Natural killer cell (primary cell): ENCODE measurements at regions not wholly inside any gene's neighbourhood (a gene's known extent, or its start where the extent isn't known, plus 50 kb on each side); places are given as distances from the start of the nearest gene placed in this dataset.

Experiments
- ATAC-seq, 3 donors: fragments of 150-1000 bp in 2 of 3; fragments of 200-7000 bp in 1 of 3; cut with Tn5 transposase; 1 replicate in 1 of 3; 2 replicates in 2 of 3; pipeline ENCODE4 v1.10.0; 2021; ENCODE audit warnings: mild to moderate bottlenecking in 2 of 3, moderate library complexity in 2 of 3
- DNase-seq, 2 donors: peaks; one replicate each; pipeline versions ENCODE4 v3.0.0 to v3.0.0-alpha.2; 2013 to 2021; ENCODE audit warnings: mixed read lengths in 1 of 2
- H3K27ac ChIP-seq: one replicate; pipeline ENCODE4 v1.5.1; 2013; ENCODE audit warnings: mild to moderate bottlenecking, low read length
- H3K27me3 ChIP-seq: one replicate; pipeline ENCODE4 v1.6.1; 2013; ENCODE audit warnings: low read length; ENCODE audit not compliant: control insufficient read depth, insufficient read depth
- H3K36me3 ChIP-seq: one replicate; pipeline ENCODE4 v1.6.1; 2013; ENCODE audit warnings: low read length; ENCODE audit not compliant: control insufficient read depth, insufficient read depth
- H3K4me1 ChIP-seq: one replicate; pipeline ENCODE4 v1.6.1; 2013; ENCODE audit warnings: low read length; ENCODE audit not compliant: control insufficient read depth, insufficient read depth
- H3K4me3 ChIP-seq: one replicate; pipeline ENCODE4 v1.5.1; 2013; ENCODE audit warnings: low read length
- H3K9me3 ChIP-seq: one replicate; pipeline ENCODE4 v1.6.1; 2013; ENCODE audit warnings: low read length; ENCODE audit not compliant: control insufficient read depth, insufficient read depth
- H3K27ac Mint-ChIP-seq, 2 donors: one replicate each; pipeline ENCODE4 v1.8.0; 2022; ENCODE audit warnings: mild to moderate bottlenecking in 2 of 2, mixed read lengths in 2 of 2, moderate library complexity in 1 of 2
- H3K27me3 Mint-ChIP-seq, 2 donors: one replicate each; pipeline ENCODE4 v1.8.0; 2022; ENCODE audit warnings: low read depth in 2 of 2, mixed read lengths in 2 of 2
- H3K36me3 Mint-ChIP-seq: one replicate; pipeline ENCODE4 v1.8.0; 2022; ENCODE audit warnings: mixed read lengths
- H3K4me1 Mint-ChIP-seq, 2 donors: one replicate each; pipeline ENCODE4 v1.8.0; 2022; ENCODE audit warnings: mixed read lengths in 2 of 2
- H3K4me3 Mint-ChIP-seq: one replicate; pipeline ENCODE4 v1.8.0; 2022; ENCODE audit warnings: mild to moderate bottlenecking, moderate library complexity, mixed read lengths
- H3K9me3 Mint-ChIP-seq, 2 donors: one replicate each; pipeline ENCODE4 v1.8.0; 2022; ENCODE audit warnings: mixed read lengths in 2 of 2
- CTCF ChIP-seq: fragments of 200-600 bp; IDR thresholded peaks from one replicate; pipeline ENCODE4 v1.8.0; 2022; ENCODE audit warnings: antibody characterized with exemption
- WGBS: methylation state at CpG from one replicate; pipeline ENCODE4 v1.1.7; 2013; ENCODE audit warnings: missing lambda C conversion rate; ENCODE audit not compliant: insufficient coverage; 5-methylcytosine and 5-hydroxymethylcytosine counted together
- intact Hi-C: fragments of 100-400 bp; cut with micrococcal nuclease; formaldehyde crosslinking; loops from one replicate; pipeline ENCODE4 v1.14.2; 2022

GRCh38 chr10:30774261-30774660 lies 144.7 kb upstream of the LYZL2 start:
- Mint-ChIP-seq H3K4me3 (no peak overlapping the region), H3K4me1 (no peaks in the 10 kb centered on the region), H3K9me3 (peaks cover 0 to 3% of the 10 kb centered on the region in 2 donors), H3K36me3 (no peaks in the 10 kb centered on the region), H3K27me3 (peaks cover 0 to 3% of the 10 kb centered on the region in 2 donors), H3K27ac (no peak overlapping the region)
- TF ChIP-seq CTCF, result no peak
- Histone ChIP-seq H3K4me3 (no peak overlapping the region), H3K9me3 (peaks cover 11% of the 10 kb centered on the region), H3K27me3 (no peaks in the 10 kb centered on the region), H3K4me1 (no peaks in the 10 kb centered on the region), H3K27ac (no peak overlapping the region), H3K36me3 (no peaks in the 10 kb centered on the region)
- 93% methylated on average over 10 of the region's 10 CpGs for WGBS
- DNase-seq (no peak), ATAC-seq (no peak)
- intact Hi-C loops, result no loop called here

- ATAC-seq (peak in 1 of 3 donors; percentile 33), DNase-seq (no peak)
- H3K27me3 Mint-ChIP-seq, result no peaks in the 10 kb centered on the region
- Histone ChIP-seq H3K36me3 (no peaks in the 10 kb centered on the region), H3K9me3 (peaks cover 11% of the 10 kb centered on the region), H3K27me3 (no peaks in the 10 kb centered on the region), H3K4me1 (no peaks in the 10 kb centered on the region), H3K27ac (no peak overlapping the region), H3K4me3 (no peak overlapping the region)
- H3K4me1 Mint-ChIP-seq, result no peaks in the 10 kb centered on the region
- no peak overlapping the region for H3K4me3 Mint-ChIP-seq
- no peak for TF ChIP-seq CTCF
- no peak overlapping the region for H3K27ac Mint-ChIP-seq
- peaks cover 0 to 3% of the 10 kb centered on the region in 2 donors for H3K9me3 Mint-ChIP-seq
- WGBS, result 81% methylated on average over 1 of the region's 1 CpG
- intact Hi-C loops, result no loop called here
- no peaks in the 10 kb centered on the region for H3K36me3 Mint-ChIP-seq
Measured at GRCh38 chr10:30773501-30773900, 143.9 kb upstream of the LYZL2 start.

GRCh38 chr10:30770816-30771215 lies 141.3 kb upstream of the LYZL2 start:
- H3K27me3 Mint-ChIP-seq, result peaks cover 0 to 6% of the 10 kb centered on the region in 2 donors
- intact Hi-C loops, result no loop called here
- WGBS, result 60% methylated on average over 1 of the region's 1 CpG
- no peak overlapping the region for H3K4me3 ChIP-seq
- H3K27ac ChIP-seq, result no peak overlapping the region
- DNase-seq (no peak), ATAC-seq (no peak)
- H3K36me3 Mint-ChIP-seq, result no peaks in the 10 kb centered on the region
- H3K4me1 ChIP-seq, result no peaks in the 10 kb centered on the region
- TF ChIP-seq CTCF, result no peak
- H3K9me3 ChIP-seq, result peaks cover 11% of the 10 kb centered on the region
- no peak overlapping the region for H3K4me3 Mint-ChIP-seq
- peaks cover 0 to 3% of the 10 kb centered on the region in 2 donors for H3K9me3 Mint-ChIP-seq
- no peak overlapping the region for H3K27ac Mint-ChIP-seq
- H3K4me1 Mint-ChIP-seq, result no peaks in the 10 kb centered on the region
- H3K27me3 ChIP-seq, result no peaks in the 10 kb centered on the region
- no peaks in the 10 kb centered on the region for H3K36me3 ChIP-seq

- no peaks in the 10 kb centered on the region for H3K4me1 Mint-ChIP-seq
- peaks cover 0 to 6% of the 10 kb centered on the region in 2 donors for H3K27me3 Mint-ChIP-seq
- ATAC-seq (no peak), DNase-seq (no peak)
- H3K4me3 ChIP-seq, result no peak overlapping the region
- peaks cover 0 to 3% of the 10 kb centered on the region in 2 donors for H3K9me3 Mint-ChIP-seq
- H3K27ac ChIP-seq, result no peak overlapping the region
- no CpG with 5 or more reads among the region's 2 CpGs for WGBS
- peaks cover 11% of the 10 kb centered on the region for H3K9me3 ChIP-seq
- H3K4me3 Mint-ChIP-seq, result no peak overlapping the region
- no peaks in the 10 kb centered on the region for H3K4me1 ChIP-seq
- no peaks in the 10 kb centered on the region for H3K36me3 ChIP-seq
- intact Hi-C loops, result no loop called here
- TF ChIP-seq CTCF, result no peak
- H3K27me3 ChIP-seq, result no peaks in the 10 kb centered on the region
- no peak overlapping the region for H3K27ac Mint-ChIP-seq
- no peaks in the 10 kb centered on the region for H3K36me3 Mint-ChIP-seq
Measured at GRCh38 chr10:30770229-30770628, 140.7 kb upstream of the LYZL2 start.
